Osteocyte (in vitro differentiated cells): ENCODE measurements at regions not wholly inside any gene's neighbourhood (a gene's known extent, or its start where the extent isn't known, plus 50 kb on each side); places are given as distances from the start of the nearest gene placed in this dataset.
"Not testable (repeated sequence)": the region's sequence is repeated elsewhere in the genome, so short reads cannot be mapped to it uniquely, and the experiment has no call there.

ENCODE experiments used
- DNase-seq: peaks from one replicate; pipeline ENCODE4 v3.0.0; 2021; ENCODE audit warnings: mixed read lengths; ENCODE audit not compliant: unreplicated experiment; ENCODE audit errors: extremely low spot score
- H3K27ac Mint-ChIP-seq: one replicate; pipeline ENCODE4 v1.8.0; 2021; ENCODE audit warnings: mild to moderate bottlenecking, mixed read lengths; ENCODE audit not compliant: unreplicated experiment
- H3K27me3 Mint-ChIP-seq: one replicate; pipeline ENCODE4 v1.8.0; 2021; ENCODE audit warnings: mixed read lengths; ENCODE audit not compliant: unreplicated experiment
- H3K36me3 Mint-ChIP-seq: one replicate; pipeline ENCODE4 v1.8.0; 2021; ENCODE audit warnings: mixed read lengths; ENCODE audit not compliant: unreplicated experiment
- H3K4me1 Mint-ChIP-seq: one replicate; pipeline ENCODE4 v1.8.0; 2021; ENCODE audit warnings: mixed read lengths; ENCODE audit not compliant: unreplicated experiment
- H3K4me3 Mint-ChIP-seq: one replicate; pipeline ENCODE4 v1.8.0; 2021; ENCODE audit warnings: mild to moderate bottlenecking, moderate library complexity, mixed read lengths; ENCODE audit not compliant: unreplicated experiment
- H3K9me3 Mint-ChIP-seq: one replicate; pipeline ENCODE4 v1.8.0; 2021; ENCODE audit warnings: mixed read lengths; ENCODE audit not compliant: unreplicated experiment
- CTCF ChIP-seq: fragments of 200-600 bp; sonication (generic); IDR thresholded peaks from 2 replicates; pipeline ENCODE4 v1.5.0; 2021; ENCODE audit warnings: antibody characterized with exemption, mild to moderate bottlenecking, moderate library complexity

- Mint-ChIP-seq H3K36me3 (no peaks in the 10 kb centered on the region), H3K27me3 (peaks cover 5% of the 10 kb centered on the region), H3K27ac (no peak overlapping the region), H3K4me1 (no peaks in the 10 kb centered on the region), H3K9me3 (no peaks in the 10 kb centered on the region), H3K4me3 (no peak overlapping the region)
- no peak for TF ChIP-seq CTCF
- no peak for DNase-seq
Observed at GRCh38 chr6:97765461-97765860, 482.4 kb upstream of the MMS22L start.

- H3K4me1 Mint-ChIP-seq, result no peaks in the 10 kb centered on the region
- H3K27me3 Mint-ChIP-seq, result peaks cover 5% of the 10 kb centered on the region
- H3K9me3 Mint-ChIP-seq, result no peaks in the 10 kb centered on the region
- no peak for DNase-seq
- H3K4me3 Mint-ChIP-seq, result no peak overlapping the region
- TF ChIP-seq CTCF, result no peak
- H3K36me3 Mint-ChIP-seq, result no peaks in the 10 kb centered on the region
- no peak overlapping the region for H3K27ac Mint-ChIP-seq
Observed at GRCh38 chr6:97771372-97771771, 488.4 kb upstream of the MMS22L start.

GRCh38 chr6:97775012-97775411, 492.0 kb upstream of the MMS22L start:
- TF ChIP-seq CTCF, result no peak
- Mint-ChIP-seq H3K27me3 (no peaks in the 10 kb centered on the region), H3K36me3 (no peaks in the 10 kb centered on the region), H3K27ac (no peak overlapping the region), H3K9me3 (no peaks in the 10 kb centered on the region), H3K4me3 (no peak overlapping the region), H3K4me1 (no peaks in the 10 kb centered on the region)
- DNase-seq, result no peak

- no peak for TF ChIP-seq CTCF
- no peak overlapping the region for H3K4me3 Mint-ChIP-seq
- H3K27ac Mint-ChIP-seq, result no peak overlapping the region
- H3K27me3 Mint-ChIP-seq, result no peaks in the 10 kb centered on the region
- H3K4me1 Mint-ChIP-seq, result no peaks in the 10 kb centered on the region
- no peak for DNase-seq
- H3K36me3 Mint-ChIP-seq, result no peaks in the 10 kb centered on the region
- no peaks in the 10 kb centered on the region for H3K9me3 Mint-ChIP-seq
Observed at GRCh38 chr6:97778290-97779038, 495.4 kb upstream of the MMS22L start.

- H3K4me1 Mint-ChIP-seq, H3K4me3 Mint-ChIP-seq, H3K36me3 Mint-ChIP-seq, H3K9me3 Mint-ChIP-seq, H3K27ac Mint-ChIP-seq, H3K27me3 Mint-ChIP-seq, DNase-seq: not testable (repeated sequence)
Observed at GRCh38 chr6:97779039-97779766, 496.2 kb upstream of the MMS22L start.
